Retina (tissue), 1 donor: ENCODE measurements at regions not wholly inside any gene's neighbourhood (a gene's known extent, or its start where the extent isn't known, plus 50 kb on each side); places are given as distances from the start of the nearest gene placed in this dataset.

Experiments used
- DNase-seq: peaks from one replicate; pipeline ENCODE4 v3.0.0-alpha.2; 2016

DNA sequence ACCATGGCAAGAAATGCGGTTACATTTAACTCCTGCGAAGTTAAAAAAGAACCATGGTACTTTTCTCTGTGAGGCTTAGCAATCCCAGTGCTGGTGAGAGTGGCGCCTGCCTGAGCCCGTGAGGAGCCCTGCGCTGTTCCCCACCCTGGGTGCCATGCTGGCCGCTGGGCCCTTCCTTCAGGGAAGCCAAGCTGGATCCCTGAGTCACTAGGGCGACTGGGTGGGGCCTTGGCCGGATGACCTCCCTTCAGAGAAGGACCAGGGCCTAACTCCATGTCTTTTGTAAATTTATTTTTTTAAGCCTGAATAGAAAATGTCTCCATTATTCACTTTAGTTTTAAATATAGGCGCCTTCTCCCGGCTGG, 209.1 kb downstream of the ERMARD start:
- DNase-seq = no peak

DNA sequence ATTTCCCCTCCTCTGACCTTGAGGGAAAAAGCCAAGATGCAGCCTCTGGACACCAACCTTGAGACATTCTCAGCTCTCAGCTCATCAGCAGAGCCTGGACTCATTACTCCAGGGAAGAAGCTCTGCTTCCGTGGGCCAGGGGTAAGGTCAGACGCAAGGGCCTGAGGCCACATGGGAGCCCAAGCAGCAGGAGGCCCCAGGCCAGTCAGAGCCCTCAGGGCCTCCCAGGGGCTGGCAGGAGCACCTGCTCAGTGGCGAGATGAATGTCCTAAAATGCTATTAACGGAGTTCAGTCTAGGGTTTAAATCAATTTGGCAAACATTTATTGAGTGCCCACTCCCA, 208.6 kb downstream of the ERMARD start:
- no peak for DNase-seq

DNA sequence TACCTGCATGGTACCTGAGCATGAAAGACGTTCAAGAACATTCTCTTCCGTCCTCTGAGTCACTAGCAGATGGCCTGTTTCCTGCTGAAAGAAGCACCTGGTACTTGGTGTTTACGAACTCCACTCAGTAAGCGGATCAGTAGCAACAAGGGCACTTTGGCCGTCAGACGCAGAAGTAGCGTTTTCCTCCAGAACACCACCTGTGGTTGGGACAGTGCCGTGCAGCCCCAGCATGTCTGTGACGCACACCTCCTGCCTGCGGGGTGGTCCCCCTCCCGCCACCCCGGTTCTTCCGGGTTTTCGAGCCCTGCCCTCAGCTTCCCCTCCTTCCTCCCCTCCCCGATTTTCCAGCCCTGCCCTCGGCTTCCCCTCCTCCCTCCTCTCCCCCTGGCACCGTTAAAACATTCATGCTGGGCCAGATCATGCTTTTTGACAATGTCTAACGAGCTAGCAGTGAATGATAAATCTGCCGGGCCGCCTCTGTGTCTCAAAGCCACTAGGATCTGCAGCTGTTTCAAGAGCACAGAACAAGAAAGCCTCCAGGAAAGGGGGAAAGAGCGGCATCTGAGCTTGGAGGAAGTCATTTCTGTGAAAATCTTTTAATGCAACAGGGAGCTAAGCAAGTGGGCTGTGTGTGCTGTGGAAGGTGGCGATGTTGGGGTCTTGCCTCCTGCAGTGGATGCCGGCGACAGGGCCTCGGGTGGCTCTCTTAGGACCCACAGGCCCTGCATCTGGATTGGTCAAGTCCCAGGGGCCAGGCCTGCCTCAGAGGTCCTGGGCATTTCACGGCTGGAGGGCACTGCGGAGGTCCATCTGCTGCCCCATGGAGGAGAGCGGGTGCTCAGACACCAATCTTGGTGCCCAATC, 207.9 kb downstream of the ERMARD start:
- no peak for DNase-seq

DNA sequence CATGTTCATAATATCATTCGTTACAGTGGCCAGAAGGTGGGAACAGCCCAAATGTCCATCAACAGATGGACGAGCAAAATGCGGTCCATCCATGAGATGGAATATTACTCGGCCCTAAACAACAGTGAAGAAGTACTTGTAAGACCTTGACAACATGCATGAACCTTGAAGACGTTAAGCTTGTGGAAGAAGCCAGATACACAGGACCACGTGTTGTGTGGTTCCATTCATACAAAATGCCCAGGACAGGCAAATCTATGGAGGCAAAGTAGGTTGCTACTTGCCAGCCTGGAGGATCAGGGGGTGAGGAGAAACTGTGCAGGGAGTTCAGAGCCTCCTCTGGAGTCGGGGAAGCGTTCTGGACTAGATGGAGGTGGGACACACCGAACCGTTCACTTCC, 207.1 kb downstream of the ERMARD start:
- DNase-seq = no peak

DNA sequence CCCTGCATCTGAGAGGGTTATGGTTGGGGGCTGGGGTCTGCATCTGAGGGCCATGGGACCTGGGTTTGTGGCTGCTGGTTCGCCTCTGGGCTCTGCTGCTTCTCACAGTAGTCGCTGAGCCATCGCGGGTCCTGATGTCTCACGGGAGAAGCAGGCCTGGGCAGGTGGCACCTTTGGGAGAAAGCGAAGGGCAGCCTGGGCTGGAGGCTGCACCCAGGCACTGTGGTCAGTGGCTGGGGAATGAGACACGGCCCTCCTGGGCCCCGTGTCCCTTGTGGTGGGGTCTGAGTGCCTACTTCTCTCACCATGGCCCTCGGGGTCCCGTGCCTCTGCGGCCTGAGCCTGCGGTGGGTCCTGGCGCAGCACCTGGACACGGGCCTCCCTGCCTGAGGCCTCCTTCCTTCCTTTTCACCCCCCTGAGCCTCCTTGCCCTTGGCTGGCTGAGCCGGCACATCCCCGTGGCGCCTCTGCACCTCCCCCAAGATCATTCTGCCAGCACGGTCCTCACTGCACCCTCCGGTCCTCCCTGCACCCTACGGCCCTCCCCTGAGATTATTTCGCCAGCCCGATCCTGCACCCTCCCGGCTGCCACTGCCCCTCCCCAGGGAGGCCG, 206.0 kb downstream of the ERMARD start:
- no peak for DNase-seq

DNA sequence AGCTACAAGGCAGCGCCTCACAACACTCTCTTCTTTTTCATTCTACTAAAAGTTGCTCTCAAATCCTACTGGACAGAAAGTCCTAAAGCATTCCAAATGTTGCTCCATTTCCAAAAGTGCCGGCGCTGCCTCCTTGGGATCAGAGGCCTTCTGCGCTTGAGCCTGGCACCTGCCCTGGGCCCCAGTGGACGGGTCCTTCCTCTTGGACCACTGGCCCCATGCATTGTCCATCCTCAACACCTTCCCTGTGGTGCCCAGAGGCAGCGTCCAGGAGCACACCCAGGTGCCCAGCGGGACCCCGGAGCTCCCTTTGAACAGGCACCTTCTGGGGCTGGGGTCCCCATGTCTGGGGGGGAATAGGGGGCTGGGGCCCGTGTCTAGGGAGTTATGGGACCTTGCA, 205.2 kb downstream of the ERMARD start:
- DNase-seq = no peak

DNA sequence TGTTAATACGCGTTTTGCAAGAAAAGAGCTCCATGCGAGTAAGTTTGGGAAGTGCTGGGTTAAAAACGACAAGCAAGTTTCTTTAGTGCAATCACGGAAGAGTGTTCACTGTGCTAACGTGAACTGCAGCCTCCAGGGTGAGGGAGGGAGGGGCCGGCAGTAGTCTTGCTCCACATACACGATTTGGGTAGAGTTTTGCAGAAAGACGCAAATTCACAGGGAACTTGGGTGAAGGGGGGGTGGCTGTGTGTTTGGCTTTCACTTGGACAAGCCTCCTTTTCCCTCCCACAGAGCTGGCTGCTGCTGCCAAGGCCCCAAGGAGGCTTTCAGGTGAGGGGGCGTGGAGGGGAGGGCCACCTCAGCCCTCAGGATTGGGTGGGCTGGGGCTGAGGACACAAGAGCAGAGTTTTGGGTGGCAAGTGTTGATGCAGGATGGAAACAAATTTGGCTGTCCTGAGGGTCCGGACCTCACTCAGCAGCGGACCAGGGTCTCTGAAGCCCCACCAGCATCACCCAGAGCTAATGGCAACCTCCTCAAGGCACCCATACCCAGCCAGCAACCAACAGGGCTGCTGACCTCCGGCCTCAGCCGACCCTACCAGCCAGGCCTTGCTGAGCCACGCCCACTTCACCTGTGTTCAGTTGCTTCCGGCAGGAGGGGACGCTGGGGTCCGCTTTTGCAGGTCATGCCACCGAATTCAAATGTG, 204.5 kb downstream of the ERMARD start:
- DNase-seq = no peak

DNA sequence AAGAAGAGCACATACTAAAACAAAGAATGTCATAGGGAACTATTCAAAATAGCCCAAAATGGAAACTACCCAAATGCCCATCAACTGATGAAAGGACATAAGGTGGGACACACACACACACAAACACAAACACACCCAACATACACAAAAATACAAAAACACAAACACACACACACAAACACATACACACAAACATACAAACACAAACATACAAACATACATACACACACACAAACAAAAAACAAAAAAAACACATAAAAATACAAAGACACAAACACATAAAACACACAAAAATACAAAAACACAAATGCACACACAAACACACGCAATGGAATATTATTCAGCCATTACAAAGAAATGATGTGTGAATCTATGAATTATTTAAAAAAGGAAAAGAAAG, 203.6 kb downstream of the ERMARD start:
- no peak for DNase-seq

DNA sequence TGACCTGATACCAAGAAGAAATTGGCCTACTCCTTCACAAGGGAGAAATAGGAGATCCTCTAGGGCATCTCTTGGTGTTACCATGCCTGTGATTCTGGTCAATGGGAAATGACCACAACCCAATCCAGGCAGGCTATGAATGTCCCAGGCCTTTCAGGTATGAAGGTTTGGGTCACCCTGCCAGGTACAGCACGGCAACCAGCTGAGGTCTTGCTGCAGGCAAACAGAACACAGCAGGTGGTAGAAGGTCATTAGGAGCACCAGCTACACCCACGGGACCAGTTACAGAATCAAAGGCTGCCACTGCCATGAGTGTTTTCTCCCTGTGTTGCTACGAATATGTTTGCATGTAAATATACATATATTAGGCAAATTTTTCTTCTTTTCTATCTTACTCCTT, 202.3 kb downstream of the ERMARD start:
- no peak for DNase-seq

DNA sequence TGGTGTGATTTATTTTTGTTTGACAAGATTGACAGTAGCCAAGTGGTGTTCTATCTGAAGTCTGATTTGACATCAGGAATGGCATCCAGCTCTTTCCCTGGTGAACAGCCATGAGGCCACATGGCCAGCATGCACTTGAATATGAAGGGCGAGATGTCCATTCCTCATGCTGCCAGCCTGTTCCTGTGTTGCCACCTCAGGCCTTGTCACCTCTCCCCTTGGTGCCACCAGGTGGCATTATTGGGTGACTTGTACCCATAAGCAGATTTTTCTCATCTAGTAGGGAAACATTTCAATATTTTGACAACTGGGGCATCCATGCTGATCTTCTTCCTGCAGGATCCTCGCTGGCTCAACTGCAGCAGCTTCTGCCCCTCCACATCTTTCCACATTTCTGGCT, 199.1 kb downstream of the ERMARD start:
- no peak for DNase-seq

DNA sequence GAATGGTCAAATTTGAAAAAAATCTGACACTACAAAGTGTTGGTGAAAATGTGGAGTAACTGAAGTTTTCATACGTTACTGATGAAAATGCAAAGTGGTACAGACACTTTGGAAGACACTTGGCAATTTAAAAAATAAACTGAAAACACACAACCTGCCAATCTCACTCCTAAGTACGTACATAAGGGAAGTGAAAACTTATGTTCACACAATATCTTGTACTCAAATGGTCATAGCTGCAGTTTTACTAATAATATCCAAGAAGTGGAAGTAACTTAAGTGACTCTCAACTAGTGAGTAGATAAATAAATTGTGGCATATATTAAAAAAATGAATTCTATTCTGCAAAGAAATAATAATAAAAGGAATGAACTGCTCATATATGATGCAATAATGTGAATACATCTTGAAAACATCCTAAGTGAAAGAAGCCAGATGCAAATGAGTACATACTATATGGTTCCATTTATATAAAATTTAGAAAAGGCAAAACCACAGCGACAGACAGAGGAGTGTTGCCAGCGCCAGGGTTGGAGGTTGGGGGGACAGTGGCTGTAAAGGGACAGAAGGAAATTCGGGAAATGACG, 198.2 kb downstream of the ERMARD start:
- DNase-seq = no peak

DNA sequence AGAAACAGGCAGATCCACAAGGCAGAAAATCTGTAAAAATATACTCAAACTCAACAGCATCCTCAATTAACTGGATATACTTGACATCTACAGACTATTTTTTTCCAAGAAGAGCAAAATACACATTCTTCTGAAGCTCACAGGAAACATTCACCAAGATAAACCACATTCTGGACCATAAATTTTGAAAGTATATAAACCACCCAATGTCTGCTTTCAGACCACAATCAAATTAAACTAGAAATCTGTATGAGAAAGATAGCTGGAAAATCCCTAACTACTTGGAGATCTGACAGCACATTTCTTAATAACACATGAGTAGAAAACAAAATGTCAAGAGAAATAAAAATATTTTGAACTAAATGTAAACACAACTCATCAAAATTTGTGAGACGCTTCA, 195.5 kb downstream of the ERMARD start:
- DNase-seq = no peak

DNA sequence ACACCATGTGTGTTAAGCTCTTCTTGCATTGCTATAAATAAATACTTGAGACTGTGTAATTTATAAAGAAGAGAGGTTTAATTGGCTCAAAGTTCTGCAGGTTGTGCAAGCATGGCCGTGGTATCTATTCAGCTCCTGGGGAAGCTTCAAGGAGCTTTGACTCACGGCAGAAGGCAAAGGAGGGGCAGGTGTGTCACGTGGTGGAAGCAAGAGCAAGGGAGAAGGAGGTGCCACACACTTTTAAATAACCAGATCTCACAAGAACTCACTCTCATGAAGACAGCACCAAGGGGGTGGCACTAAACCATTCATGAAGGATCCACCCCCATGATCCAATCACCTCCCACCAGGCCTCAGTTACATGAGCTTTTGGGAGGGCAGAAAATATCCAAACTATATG, 193.7 kb downstream of the ERMARD start:
- DNase-seq = no peak

DNA sequence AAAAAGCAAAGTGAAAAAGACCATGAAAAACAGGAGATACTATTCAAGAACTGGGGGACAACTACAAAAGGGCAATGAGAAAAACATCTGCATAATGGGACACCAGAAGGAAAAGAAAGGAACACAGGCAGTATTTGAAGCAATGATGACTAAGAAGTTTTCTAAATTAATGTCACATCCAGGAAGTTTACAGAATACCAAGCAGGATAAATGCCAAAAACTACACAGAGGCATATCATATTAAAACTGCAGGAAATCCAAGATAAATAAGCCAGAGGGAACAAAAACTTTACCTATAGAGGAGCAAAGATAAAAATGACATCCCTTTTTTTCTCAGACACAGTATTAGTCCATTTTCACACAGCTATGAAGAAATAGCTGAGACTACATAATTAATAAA, 193.0 kb downstream of the ERMARD start:
- DNase-seq = no peak

DNA sequence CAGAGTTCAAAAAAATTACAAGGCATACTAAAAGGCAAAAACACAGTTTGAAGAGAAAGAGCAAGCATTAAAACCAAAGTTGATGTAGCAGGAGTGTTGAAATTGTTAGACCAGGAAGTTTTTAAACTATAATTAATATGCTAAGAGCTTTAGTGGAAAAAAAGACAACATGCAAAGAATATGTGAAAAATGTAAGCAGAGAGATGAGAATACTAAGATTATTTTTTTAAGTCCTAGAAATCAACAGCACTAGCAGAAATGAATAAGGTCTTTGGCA, 192.6 kb downstream of the ERMARD start:
- DNase-seq = no peak

DNA sequence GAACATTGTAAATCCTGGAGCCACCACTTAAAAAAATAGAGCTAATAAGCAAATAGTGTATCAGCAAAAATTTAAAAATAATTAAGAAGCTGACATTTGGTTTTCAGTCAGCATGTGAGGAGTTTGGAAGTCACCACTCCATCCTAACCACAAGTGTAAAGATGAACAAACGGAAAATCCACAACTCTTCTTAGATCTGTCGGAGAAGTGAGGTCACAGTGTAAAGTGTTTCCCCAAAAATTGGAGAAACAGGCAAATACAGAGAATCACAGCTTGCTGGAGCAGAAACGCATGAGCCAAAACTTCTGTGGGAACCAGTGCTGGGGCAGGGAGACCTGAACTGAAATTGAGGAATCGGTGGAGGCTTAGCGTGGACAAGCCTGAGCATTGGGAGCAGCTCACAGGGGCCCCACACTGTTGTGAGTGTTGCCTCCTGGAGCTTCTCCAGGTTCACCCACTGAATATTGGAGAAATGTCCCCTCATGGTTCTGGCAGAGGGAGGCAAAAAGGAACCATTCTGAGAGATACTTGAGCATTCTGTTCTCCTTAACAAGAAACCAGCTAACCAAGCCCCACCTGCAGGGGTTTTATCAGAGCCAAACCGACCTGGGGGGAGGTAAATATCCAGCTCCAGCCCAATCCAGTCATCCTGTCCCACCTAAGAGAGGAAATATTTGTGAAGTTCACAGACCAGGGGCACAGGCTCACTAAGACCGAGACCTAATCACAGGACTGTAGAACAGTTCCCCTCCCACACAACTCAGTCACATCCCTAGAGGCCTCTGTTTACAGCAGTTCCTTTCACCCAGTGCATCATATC, 192.0 kb downstream of the ERMARD start:
- DNase-seq = no peak

DNA sequence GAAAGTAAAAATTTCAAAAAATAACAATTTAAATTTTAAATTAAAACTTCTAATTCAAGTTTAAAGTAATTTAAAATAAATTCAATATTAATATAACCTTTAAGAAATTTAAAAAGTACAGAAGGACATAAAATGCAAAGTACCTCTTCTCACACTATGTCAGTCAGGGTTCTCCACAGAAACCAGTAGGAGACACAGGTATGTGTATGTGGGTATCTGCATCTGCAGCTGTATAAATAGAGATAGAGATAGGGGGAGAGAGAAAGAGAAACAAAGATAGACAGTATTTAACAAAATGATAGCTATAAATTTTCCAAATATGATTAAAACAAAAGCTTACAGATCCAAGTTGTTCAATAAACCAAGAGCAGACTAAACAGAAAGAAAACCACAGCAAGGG, 190.8 kb downstream of the ERMARD start:
- DNase-seq = no peak

DNA sequence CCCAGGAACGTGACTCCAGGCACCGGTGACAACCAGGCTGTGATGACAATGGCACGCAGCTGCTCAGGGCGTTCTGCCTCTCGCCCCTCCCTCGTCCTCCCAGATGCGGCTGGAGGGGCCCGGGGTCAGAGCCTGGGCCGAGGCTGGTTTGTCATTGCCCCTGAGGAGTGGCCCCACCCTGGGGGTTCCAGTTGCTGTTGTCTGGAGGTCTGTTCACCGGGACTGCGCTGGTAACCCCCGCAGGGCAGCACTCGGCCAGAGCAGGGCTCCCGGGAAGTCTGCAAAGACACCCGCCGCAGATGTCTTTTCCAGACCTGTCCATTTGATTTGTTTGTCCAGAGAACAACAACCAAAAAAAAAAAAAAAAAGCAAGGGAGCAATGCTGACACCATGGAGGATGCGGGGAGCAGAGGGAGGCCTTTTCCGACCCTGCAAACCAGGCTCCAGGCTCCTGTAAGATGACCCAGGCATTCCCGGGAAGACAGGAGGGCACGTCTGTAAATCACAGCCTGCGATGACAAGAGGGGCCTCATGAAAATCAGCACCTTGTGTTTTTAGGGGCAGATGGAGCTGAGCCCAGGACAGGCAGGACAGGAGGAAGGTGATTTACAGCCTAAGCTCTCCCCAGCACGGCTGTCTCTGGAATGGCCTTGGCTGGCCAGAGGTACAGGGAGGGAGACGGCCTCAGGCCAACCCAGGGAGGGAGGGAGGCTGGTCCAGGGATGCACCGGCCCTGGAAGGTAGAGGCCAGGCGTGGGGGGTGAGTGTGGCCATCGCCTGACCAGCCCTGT, 189.3 kb downstream of the ERMARD start:
- peak; percentile 60 for DNase-seq

DNA sequence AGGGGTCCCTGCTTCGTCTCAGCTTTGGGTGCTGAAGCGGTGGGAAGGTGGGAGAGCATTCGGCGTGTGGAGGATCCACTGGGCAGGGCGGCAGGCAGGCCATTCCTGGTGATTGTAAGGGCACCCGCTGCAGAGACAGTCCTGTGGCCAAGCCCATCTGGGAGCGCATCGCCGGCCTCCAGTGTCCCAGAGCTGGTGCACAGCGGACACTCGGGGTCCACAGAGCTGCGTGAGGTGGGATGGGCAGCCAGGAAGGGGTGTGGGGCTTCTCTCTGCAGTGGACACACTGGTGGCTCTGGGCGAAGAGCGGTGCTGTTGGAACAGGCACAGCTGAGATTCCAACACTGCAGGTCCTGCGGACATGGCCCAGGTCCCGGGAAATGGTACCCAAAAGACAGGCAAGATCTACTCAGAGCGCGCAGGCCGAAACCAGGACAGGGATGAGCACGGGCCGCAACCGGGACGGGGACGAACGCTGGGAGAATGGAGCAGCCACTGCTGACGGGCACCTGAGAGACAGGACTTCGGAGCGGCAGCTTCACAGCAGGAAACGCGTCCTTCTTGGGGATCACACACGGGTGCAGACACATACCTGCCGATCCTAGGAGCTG, 188.2 kb downstream of the ERMARD start:
- no peak for DNase-seq

DNA sequence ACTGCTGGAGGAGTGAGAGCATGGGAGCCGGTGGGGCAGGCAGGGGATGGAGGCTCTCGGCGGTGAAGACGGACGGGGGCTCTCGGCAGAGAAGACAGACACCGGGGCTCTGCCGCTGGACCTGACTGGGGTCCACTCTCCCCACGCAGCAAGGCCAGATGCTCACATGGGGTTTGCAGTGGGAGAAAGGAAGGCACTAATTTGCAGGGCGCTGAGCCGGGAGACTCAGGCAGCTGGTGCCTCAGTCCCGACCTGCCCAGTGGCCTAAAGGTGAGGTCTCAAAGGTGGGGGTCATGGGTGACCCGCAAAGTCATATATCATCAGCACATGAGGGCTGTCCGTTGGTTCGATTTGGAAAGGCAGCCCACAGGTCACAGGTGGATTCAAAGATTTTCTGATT, 187.3 kb downstream of the ERMARD start:
- no peak for DNase-seq

DNA sequence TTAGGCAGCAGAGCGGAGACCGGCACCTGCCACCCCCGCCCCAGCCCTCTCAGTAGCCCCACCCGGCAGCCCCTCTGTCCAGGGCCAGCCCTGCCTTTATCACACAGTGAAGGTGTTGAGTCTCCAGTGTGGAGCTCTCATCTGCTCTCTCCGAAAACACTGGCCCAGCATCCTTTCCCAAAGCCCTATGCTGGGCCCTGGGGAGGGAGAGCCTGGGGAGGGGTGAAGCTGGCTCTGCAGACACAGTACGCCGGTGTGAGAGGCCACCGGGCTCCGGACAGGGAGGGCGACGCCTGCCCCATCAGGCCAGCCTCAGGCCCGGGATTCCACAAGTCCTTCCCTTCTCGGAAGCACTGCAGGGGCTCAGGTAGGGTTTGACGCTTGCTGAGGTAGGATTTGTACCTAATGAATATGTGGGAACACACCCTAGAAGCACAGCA, 186.9 kb downstream of the ERMARD start:
- no peak for DNase-seq
